ENCODE measurements at regions not wholly inside any gene's neighbourhood (a gene's known extent, or its start where the extent isn't known, plus 50 kb on each side); places are given as distances from the start of the nearest gene placed in this dataset.

DNA sequence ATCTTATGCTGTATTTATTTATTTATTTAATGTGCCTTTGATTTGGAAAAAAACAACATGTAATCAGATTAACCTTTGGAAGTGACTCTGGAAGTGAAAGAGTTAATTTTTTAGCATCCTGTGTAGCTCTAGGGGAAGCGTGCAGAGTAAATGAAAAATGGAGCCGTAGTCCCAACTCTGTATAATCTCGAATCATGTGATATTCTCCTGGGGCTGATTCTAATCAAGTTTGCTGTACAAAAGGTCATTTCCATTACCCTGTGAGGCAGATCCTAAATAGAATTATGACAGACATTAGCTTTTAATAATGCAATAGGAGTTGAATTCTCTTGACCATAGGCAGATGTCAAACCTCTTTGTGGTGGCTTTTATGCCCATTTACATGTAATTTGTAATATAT is 238.6 kb upstream of the CSNK1A1L start (continued):
- TF ChIP-seq, protein P1, sequence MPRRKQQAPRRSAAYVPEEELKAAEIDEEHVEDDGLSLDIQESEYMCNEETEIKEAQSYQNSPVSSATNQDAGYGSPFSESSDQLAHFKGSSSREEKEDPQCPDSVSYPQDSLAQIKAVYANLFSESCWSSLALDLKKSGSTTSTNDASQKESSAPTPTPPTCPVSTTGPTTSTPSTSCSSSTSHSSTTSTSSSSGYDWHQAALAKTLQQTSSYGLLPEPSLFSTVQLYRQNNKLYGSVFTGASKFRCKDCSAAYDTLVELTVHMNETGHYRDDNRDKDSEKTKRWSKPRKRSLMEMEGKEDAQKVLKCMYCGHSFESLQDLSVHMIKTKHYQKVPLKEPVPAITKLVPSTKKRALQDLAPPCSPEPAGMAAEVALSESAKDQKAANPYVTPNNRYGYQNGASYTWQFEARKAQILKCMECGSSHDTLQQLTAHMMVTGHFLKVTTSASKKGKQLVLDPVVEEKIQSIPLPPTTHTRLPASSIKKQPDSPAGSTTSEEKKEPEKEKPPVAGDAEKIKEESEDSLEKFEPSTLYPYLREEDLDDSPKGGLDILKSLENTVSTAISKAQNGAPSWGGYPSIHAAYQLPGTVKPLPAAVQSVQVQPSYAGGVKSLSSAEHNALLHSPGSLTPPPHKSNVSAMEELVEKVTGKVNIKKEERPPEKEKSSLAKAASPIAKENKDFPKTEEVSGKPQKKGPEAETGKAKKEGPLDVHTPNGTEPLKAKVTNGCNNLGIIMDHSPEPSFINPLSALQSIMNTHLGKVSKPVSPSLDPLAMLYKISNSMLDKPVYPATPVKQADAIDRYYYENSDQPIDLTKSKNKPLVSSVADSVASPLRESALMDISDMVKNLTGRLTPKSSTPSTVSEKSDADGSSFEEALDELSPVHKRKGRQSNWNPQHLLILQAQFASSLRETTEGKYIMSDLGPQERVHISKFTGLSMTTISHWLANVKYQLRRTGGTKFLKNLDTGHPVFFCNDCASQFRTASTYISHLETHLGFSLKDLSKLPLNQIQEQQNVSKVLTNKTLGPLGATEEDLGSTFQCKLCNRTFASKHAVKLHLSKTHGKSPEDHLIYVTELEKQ (tag by site-specific recombination; IDR thresholded peaks at IDR 0.05; ENCODE audit: borderline replicate concordance): no peak
- TF ChIP-seq ZFP69B (tag by site-specific recombination; IDR thresholded peaks at IDR 0.05) (no peak), ZNF391 (tag by site-specific recombination; IDR thresholded peaks at IDR 0.05; ENCODE audit: borderline replicate concordance, low read depth) (no peak)

DNA sequence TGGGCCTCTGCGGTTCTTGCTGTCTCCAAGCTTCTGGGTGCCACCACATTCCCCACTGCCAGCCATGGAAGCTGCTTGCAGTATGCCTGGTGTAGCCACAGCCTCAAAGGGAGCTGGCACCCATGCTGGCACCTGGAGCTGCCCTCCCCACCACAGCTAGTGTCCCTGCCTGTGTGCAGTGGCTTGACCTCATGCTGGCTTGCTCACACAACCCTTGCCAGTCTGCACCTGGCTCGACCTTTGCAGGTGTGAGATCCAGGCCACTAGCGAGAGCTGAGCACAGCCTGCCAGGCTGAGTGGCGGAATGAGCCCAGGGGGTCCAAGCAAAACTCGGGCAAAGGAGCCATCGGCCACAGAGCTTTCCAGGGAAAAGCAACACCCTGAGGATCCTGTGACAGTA is 236.7 kb upstream of the CSNK1A1L start:
- POLR2A ChIA-PET: no interaction called here
- TF ChIP-seq, protein P2, sequence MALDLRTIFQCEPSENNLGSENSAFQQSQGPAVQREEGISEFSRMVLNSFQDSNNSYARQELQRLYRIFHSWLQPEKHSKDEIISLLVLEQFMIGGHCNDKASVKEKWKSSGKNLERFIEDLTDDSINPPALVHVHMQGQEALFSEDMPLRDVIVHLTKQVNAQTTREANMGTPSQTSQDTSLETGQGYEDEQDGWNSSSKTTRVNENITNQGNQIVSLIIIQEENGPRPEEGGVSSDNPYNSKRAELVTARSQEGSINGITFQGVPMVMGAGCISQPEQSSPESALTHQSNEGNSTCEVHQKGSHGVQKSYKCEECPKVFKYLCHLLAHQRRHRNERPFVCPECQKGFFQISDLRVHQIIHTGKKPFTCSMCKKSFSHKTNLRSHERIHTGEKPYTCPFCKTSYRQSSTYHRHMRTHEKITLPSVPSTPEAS (tag by site-specific recombination; IDR thresholded peaks at IDR 0.05): no peak
- no peak for TF ChIP-seq ZNF335 (tag by site-specific recombination; conservative IDR thresholded peaks at IDR 0.05)
- no peak for TF ChIP-seq ZNF138 (tag by site-specific recombination; IDR thresholded peaks at IDR 0.05; ENCODE audit: borderline replicate concordance)
- TF ChIP-seq ZNF114 (tag by site-specific recombination; IDR thresholded peaks at IDR 0.05): no peak
- no peak for TF ChIP-seq GLIS2 (tag by site-specific recombination; IDR thresholded peaks at IDR 0.05)
- no peak for TF ChIP-seq GLI2 (tag by site-specific recombination; IDR thresholded peaks at IDR 0.05; ENCODE audit: borderline replicate concordance, low read depth)
- TF ChIP-seq ZNF660 (tag by site-specific recombination; IDR thresholded peaks at IDR 0.05): no peak
- no peak for TF ChIP-seq ZBTB20 (tag by site-specific recombination; IDR thresholded peaks at IDR 0.05)
- no peak for TF ChIP-seq ZSCAN30 (tag by site-specific recombination; IDR thresholded peaks at IDR 0.05)
- TF ChIP-seq, protein P3, sequence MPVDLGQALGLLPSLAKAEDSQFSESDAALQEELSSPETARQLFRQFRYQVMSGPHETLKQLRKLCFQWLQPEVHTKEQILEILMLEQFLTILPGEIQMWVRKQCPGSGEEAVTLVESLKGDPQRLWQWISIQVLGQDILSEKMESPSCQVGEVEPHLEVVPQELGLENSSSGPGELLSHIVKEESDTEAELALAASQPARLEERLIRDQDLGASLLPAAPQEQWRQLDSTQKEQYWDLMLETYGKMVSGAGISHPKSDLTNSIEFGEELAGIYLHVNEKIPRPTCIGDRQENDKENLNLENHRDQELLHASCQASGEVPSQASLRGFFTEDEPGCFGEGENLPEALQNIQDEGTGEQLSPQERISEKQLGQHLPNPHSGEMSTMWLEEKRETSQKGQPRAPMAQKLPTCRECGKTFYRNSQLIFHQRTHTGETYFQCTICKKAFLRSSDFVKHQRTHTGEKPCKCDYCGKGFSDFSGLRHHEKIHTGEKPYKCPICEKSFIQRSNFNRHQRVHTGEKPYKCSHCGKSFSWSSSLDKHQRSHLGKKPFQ (tag by site-specific recombination; IDR thresholded peaks at IDR 0.05): no peak
- no peak for TF ChIP-seq MEIS1 (CRISPR knock-in tag; IDR thresholded peaks at IDR 0.05; ENCODE audit: borderline replicate concordance)
- TF ChIP-seq, protein P4, sequence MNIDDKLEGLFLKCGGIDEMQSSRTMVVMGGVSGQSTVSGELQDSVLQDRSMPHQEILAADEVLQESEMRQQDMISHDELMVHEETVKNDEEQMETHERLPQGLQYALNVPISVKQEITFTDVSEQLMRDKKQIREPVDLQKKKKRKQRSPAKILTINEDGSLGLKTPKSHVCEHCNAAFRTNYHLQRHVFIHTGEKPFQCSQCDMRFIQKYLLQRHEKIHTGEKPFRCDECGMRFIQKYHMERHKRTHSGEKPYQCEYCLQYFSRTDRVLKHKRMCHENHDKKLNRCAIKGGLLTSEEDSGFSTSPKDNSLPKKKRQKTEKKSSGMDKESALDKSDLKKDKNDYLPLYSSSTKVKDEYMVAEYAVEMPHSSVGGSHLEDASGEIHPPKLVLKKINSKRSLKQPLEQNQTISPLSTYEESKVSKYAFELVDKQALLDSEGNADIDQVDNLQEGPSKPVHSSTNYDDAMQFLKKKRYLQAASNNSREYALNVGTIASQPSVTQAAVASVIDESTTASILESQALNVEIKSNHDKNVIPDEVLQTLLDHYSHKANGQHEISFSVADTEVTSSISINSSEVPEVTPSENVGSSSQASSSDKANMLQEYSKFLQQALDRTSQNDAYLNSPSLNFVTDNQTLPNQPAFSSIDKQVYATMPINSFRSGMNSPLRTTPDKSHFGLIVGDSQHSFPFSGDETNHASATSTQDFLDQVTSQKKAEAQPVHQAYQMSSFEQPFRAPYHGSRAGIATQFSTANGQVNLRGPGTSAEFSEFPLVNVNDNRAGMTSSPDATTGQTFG (tag by site-specific recombination; IDR thresholded peaks at IDR 0.05; ENCODE audit: borderline replicate concordance): no peak
- TF ChIP-seq ZNF239 (tag by site-specific recombination; IDR thresholded peaks at IDR 0.05): no peak
- no peak for TF ChIP-seq ZNF112 (tag by site-specific recombination; IDR thresholded peaks at IDR 0.05)
- TF ChIP-seq, protein P1 (tag by site-specific recombination; IDR thresholded peaks at IDR 0.05; ENCODE audit: borderline replicate concordance): no peak
- no peak for TF ChIP-seq ZNF391 (tag by site-specific recombination; IDR thresholded peaks at IDR 0.05; ENCODE audit: borderline replicate concordance, low read depth)
- TF ChIP-seq TRIM28 (IDR thresholded peaks at IDR 0.05; ENCODE audit: borderline replicate concordance, low read length): no peak
- no peak for TF ChIP-seq ZNF48 (tag by site-specific recombination; IDR thresholded peaks at IDR 0.05)
- TF ChIP-seq, protein P5, sequence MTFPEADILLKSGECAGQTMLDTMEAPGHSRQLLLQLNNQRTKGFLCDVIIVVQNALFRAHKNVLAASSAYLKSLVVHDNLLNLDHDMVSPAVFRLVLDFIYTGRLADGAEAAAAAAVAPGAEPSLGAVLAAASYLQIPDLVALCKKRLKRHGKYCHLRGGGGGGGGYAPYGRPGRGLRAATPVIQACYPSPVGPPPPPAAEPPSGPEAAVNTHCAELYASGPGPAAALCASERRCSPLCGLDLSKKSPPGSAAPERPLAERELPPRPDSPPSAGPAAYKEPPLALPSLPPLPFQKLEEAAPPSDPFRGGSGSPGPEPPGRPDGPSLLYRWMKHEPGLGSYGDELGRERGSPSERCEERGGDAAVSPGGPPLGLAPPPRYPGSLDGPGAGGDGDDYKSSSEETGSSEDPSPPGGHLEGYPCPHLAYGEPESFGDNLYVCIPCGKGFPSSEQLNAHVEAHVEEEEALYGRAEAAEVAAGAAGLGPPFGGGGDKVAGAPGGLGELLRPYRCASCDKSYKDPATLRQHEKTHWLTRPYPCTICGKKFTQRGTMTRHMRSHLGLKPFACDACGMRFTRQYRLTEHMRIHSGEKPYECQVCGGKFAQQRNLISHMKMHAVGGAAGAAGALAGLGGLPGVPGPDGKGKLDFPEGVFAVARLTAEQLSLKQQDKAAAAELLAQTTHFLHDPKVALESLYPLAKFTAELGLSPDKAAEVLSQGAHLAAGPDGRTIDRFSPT (tag by site-specific recombination; IDR thresholded peaks at IDR 0.05): no peak
- H3K27ac ChIP-seq (ENCODE audit: extremely low read depth, low read depth, low read length): no peak overlapping the region
- no peaks in the 10 kb centered on the region for H3K9me3 ChIP-seq (ENCODE audit: control insufficient read depth, insufficient read depth, low read depth, low read length)
- no peaks in the 10 kb centered on the region for H3K36me3 ChIP-seq (ENCODE audit: control insufficient read depth in 2 of 2, insufficient read depth in 1 of 2, low read length in 2 of 2)
- CTCF ChIA-PET: no interaction called here
- no peaks in the 10 kb centered on the region for H3K4me1 ChIP-seq (ENCODE audit: control insufficient read depth, insufficient read depth, low read length)
- H3K4me3 ChIP-seq (ENCODE audit: low read depth, low read length): no peak overlapping the region

All from HEK293 (cell line).